HL-60 (cell line): ENCODE measurements at regions not wholly inside any gene's neighbourhood (a gene's known extent, or its start where the extent isn't known, plus 50 kb on each side); places are given as distances from the start of the nearest gene placed in this dataset.

Experiments used
- CTCF ChIP-seq: IDR thresholded peaks from one replicate; pipeline ENCODE4 v1.5.1; 2011; ENCODE audit warnings: low read length, control low read depth, inconsistent platforms; ENCODE audit not compliant: insufficient read depth
- POLR2AphosphoS5 ChIP-seq: IDR thresholded peaks from 2 replicates; pipeline ENCODE4 v1.6.1; 2012; ENCODE audit warnings: low read depth

GRCh38 chr16:7967996-7968509, 622.3 kb downstream of the TMEM114 start:
- TF ChIP-seq CTCF (no peak), POLR2AphosphoS5 (no peak)
